Fibroblast of skin of left quadriceps (primary cell): ENCODE measurements at regions not wholly inside any gene's neighbourhood (a gene's known extent, or its start where the extent isn't known, plus 50 kb on each side); places are given as distances from the start of the nearest gene placed in this dataset.
"Not testable (repeated sequence)": the region's sequence is repeated elsewhere in the genome, so short reads cannot be mapped to it uniquely, and the experiment has no call there.

Source experiments
- DNase-seq, 2 experiments: peaks; one replicate each; pipeline ENCODE4 v3.0.0-alpha.2; 2013; ENCODE audit warnings: low read depth in 2 of 2

GRCh38 chr1:73771396-73771795, 426.6 kb downstream of the LRRIQ3 start:
- DNase-seq = no peak

GRCh38 chr1:73770109-73770905, 427.7 kb downstream of the LRRIQ3 start:
- DNase-seq = no peak

GRCh38 chr1:73766786-73767348, 431.1 kb downstream of the LRRIQ3 start:
- no peak for DNase-seq

- DNase-seq = no peak
Measured at GRCh38 chr1:73765551-73766233, 432.3 kb downstream of the LRRIQ3 start.

- DNase-seq = no peak
Measured at GRCh38 chr1:73761559-73761958, 436.4 kb downstream of the LRRIQ3 start.

GRCh38 chr1:73759011-73759410, 439.0 kb downstream of the LRRIQ3 start:
- DNase-seq = no peak

GRCh38 chr1:73756817-73757216, 441.2 kb downstream of the LRRIQ3 start:
- DNase-seq = no peak

GRCh38 chr1:73755649-73756048, 442.3 kb downstream of the LRRIQ3 start:
- no peak for DNase-seq

- DNase-seq = no peak
Measured at GRCh38 chr1:73749996-73750395, 448.0 kb downstream of the LRRIQ3 start.

- DNase-seq = no peak
Measured at GRCh38 chr1:73744985-73745384, 453.0 kb downstream of the LRRIQ3 start.

- no peak for DNase-seq
Measured at GRCh38 chr1:73736125-73736524, 461.9 kb downstream of the LRRIQ3 start.

- DNase-seq = no peak
Measured at GRCh38 chr1:73727036-73727435, 470.9 kb downstream of the LRRIQ3 start.

- DNase-seq = no peak
Measured at GRCh38 chr1:73722055-73722454, 475.9 kb downstream of the LRRIQ3 start.

- DNase-seq = no peak
Measured at GRCh38 chr1:73717976-73718375, 480.0 kb downstream of the LRRIQ3 start.

GRCh38 chr1:73711089-73711488, 486.9 kb downstream of the LRRIQ3 start:
- no peak for DNase-seq

GRCh38 chr1:73701826-73702225, 496.1 kb downstream of the LRRIQ3 start:
- no peak for DNase-seq

- no peak for DNase-seq
Measured at GRCh38 chr1:73676186-73676585, 521.8 kb downstream of the LRRIQ3 start.

GRCh38 chr1:73674945-73675561, 522.9 kb downstream of the LRRIQ3 start:
- peak in 1 of 2 experiments; percentile 0 for DNase-seq

- no peak for DNase-seq
Measured at GRCh38 chr1:73673971-73674370, 524.0 kb downstream of the LRRIQ3 start.

- no peak for DNase-seq
Measured at GRCh38 chr1:73671530-73671929, 526.4 kb downstream of the LRRIQ3 start.

- not testable (repeated sequence) for DNase-seq
Measured at GRCh38 chr1:73667959-73668358, 530.0 kb downstream of the LRRIQ3 start.

GRCh38 chr1:73662526-73662925, 535.5 kb downstream of the LRRIQ3 start:
- no peak for DNase-seq
